Trophoblast cell (in vitro differentiated cells and primary cell): ENCODE measurements at regions not wholly inside any gene's neighbourhood (a gene's known extent, or its start where the extent isn't known, plus 50 kb on each side); places are given as distances from the start of the nearest gene placed in this dataset.

Experiments
- DNase-seq, 2 donors: peaks; one replicate each; pipeline ENCODE4 v3.0.0-alpha.2; 2016
- H2AFZ ChIP-seq: 2 replicates; pipeline ENCODE4 v1.6.1; 2013; ENCODE audit warnings: low read length, moderate library complexity, mild to moderate bottlenecking; ENCODE audit not compliant: insufficient read depth, poor library complexity
- H2AK5ac ChIP-seq: 2 replicates; pipeline ENCODE4 v1.6.1; 2013; ENCODE audit warnings: mild to moderate bottlenecking, low read length
- H2BK120ac ChIP-seq: 2 replicates; pipeline ENCODE4 v1.6.1; 2013; ENCODE audit warnings: low read length, mild to moderate bottlenecking, moderate library complexity; ENCODE audit not compliant: insufficient read depth, poor library complexity
- H2BK12ac ChIP-seq: 2 replicates; pipeline ENCODE4 v1.6.1; 2013; ENCODE audit warnings: mild to moderate bottlenecking, low read length, moderate library complexity
- H2BK5ac ChIP-seq: 2 replicates; pipeline ENCODE4 v1.6.1; 2013; ENCODE audit warnings: low read length, low read depth, moderate library complexity, mild to moderate bottlenecking; ENCODE audit not compliant: poor library complexity
- H3K14ac ChIP-seq: 2 replicates; pipeline ENCODE4 v1.6.1; 2013; ENCODE audit warnings: mild to moderate bottlenecking, low read length
- H3K18ac ChIP-seq: 2 replicates; pipeline ENCODE4 v1.6.1; 2013; ENCODE audit warnings: mild to moderate bottlenecking, low read length
- H3K23ac ChIP-seq: 2 replicates; pipeline ENCODE4 v1.6.1; 2013; ENCODE audit warnings: low read length
- H3K27ac ChIP-seq: 2 replicates; pipeline ENCODE4 v1.5.1; 2013; ENCODE audit warnings: low read depth, mild to moderate bottlenecking, inconsistent platforms, low read length, moderate library complexity
- H3K27me3 ChIP-seq: 2 replicates; pipeline ENCODE4 v1.6.1; 2013; ENCODE audit warnings: inconsistent platforms, mild to moderate bottlenecking, low read length, moderate library complexity; ENCODE audit not compliant: insufficient read depth
- H3K36me3 ChIP-seq, 2 experiments: 1 replicate in 1 of 2; 2 replicates in 1 of 2; pipeline ENCODE4 v1.6.1; 2013; ENCODE audit warnings: low read length in 2 of 2, mild to moderate bottlenecking in 2 of 2, moderate library complexity in 1 of 2; ENCODE audit not compliant: insufficient read depth in 2 of 2, control insufficient read depth in 1 of 2
- H3K4ac ChIP-seq: 2 replicates; pipeline ENCODE4 v1.6.1; 2013; ENCODE audit warnings: low read depth, mild to moderate bottlenecking, low read length, moderate library complexity
- H3K4me1 ChIP-seq, 2 experiments: 1 replicate in 1 of 2; 2 replicates in 1 of 2; pipeline ENCODE4 v1.6.1; 2013; ENCODE audit warnings: low read length in 2 of 2, mild to moderate bottlenecking in 2 of 2, moderate library complexity in 1 of 2; ENCODE audit not compliant: insufficient read depth in 2 of 2, control insufficient read depth in 1 of 2
- H3K4me2 ChIP-seq: 2 replicates; pipeline ENCODE4 v1.6.1; 2013; ENCODE audit warnings: inconsistent platforms, mild to moderate bottlenecking, low read length, moderate library complexity
- H3K4me3 ChIP-seq: 2 replicates; pipeline ENCODE4 v1.5.1; 2013; ENCODE audit warnings: mild to moderate bottlenecking, low read depth, low read length, inconsistent platforms
- H3K79me1 ChIP-seq: one replicate; pipeline ENCODE4 v1.6.1; 2013; ENCODE audit warnings: low read length
- H3K79me2 ChIP-seq: 2 replicates; pipeline ENCODE4 v1.6.1; 2013; ENCODE audit warnings: low read length, mild to moderate bottlenecking; ENCODE audit not compliant: control insufficient read depth, insufficient read depth, poor library complexity
- H3K9ac ChIP-seq: 2 replicates; pipeline ENCODE4 v1.6.1; 2013; ENCODE audit warnings: mild to moderate bottlenecking, low read length
- H3K9me3 ChIP-seq: 2 replicates; pipeline ENCODE4 v1.6.1; 2013; ENCODE audit warnings: low read depth, mild to moderate bottlenecking, control low read depth, inconsistent platforms, low read length; ENCODE audit not compliant: insufficient read depth
- H4K12ac ChIP-seq: 2 replicates; pipeline ENCODE4 v1.6.1; 2013; ENCODE audit warnings: low read depth, mild to moderate bottlenecking, low read length, moderate library complexity
- H4K8ac ChIP-seq: 2 replicates; pipeline ENCODE4 v1.6.1; 2013; ENCODE audit warnings: low read depth, mild to moderate bottlenecking, low read length, moderate library complexity
- H4K91ac ChIP-seq: one replicate; pipeline ENCODE4 v1.6.1; 2013; ENCODE audit warnings: low read depth, mild to moderate bottlenecking, low read length, moderate library complexity
- WGBS: extraction: QIAGEN DNeasy Blood & Tissue Kit; methylation state at CpG from one replicate; pipeline ENCODE4 v1.1.7; 2013; ENCODE audit warnings: missing lambda C conversion rate; ENCODE audit not compliant: insufficient read length, insufficient coverage; ENCODE audit errors: extremely low coverage; 5-methylcytosine and 5-hydroxymethylcytosine counted together

DNA sequence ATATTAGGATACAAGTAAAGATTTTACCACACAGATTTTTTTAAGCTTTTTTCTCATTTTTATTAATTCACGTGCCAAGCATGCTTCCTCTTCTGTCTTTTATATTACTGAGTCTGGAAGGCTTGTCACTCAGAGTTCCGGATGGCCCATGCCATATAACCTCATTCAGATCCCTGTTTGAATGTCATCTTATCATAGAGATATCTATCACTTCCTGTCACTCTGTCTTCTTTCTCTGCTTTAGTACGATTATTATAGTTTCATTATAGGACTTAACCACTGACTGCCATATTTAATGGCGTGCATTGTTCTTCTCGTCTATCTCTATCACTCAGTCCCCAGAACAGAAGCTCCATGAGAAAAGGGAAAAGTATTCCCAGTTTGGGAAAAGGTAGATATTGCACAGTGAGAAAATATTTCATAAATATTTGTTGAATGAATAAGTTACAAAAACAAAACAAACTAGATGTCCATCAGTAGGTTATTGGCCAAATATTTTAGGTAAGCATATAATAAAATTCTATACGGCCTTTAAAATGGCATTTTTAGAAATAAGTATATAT, 296.9 kb upstream of the GOT2 start:
- Histone ChIP-seq H2BK5ac (no peak overlapping the region), H2AK5ac (no peak overlapping the region), H2BK120ac (no peak overlapping the region), H4K91ac (no peak overlapping the region), H2BK12ac (no peak overlapping the region), H3K4me2 (no peak overlapping the region), H3K18ac (no peak overlapping the region), H3K9ac (no peak overlapping the region), H4K12ac (no peak overlapping the region), H3K14ac (no peak overlapping the region), H3K4ac (no peak overlapping the region), H2AFZ (no peak overlapping the region), H3K79me2 (no peaks in the 10 kb centered on the region), H3K79me1 (no peaks in the 10 kb centered on the region), H4K8ac (no peak overlapping the region), H3K23ac (no peak overlapping the region), H3K27ac (no peak overlapping the region), H3K9me3 (no peaks in the 10 kb centered on the region), H3K4me1 (no peaks in the 10 kb centered on the region), H3K4me3 (no peak overlapping the region), H3K27me3 (no peaks in the 10 kb centered on the region), H3K36me3 (no peaks in the 10 kb centered on the region)
- DNase-seq, result no peak
- WGBS, result no CpG with 5 or more reads among the region's 6 CpGs

GRCh38 chr16:59021751-59022150, 287.6 kb upstream of the GOT2 start:
- H3K14ac ChIP-seq, result no peak overlapping the region
- no peaks in the 10 kb centered on the region for H3K79me1 ChIP-seq
- WGBS, result no CpG with 5 or more reads among the region's 7 CpGs
- H4K12ac ChIP-seq, result no peak overlapping the region
- no peak overlapping the region for H2AFZ ChIP-seq
- no peak overlapping the region for H3K23ac ChIP-seq
- no peaks in the 10 kb centered on the region for H3K27me3 ChIP-seq
- no peak overlapping the region for H2BK12ac ChIP-seq
- H3K4ac ChIP-seq, result no peak overlapping the region
- H3K4me2 ChIP-seq, result no peak overlapping the region
- no peak overlapping the region for H4K91ac ChIP-seq
- no peak for DNase-seq
- H3K4me1 ChIP-seq, result no peaks in the 10 kb centered on the region
- no peak overlapping the region for H2AK5ac ChIP-seq
- H3K36me3 ChIP-seq, result no peaks in the 10 kb centered on the region
- no peak overlapping the region for H4K8ac ChIP-seq
- H3K4me3 ChIP-seq, result no peak overlapping the region
- no peak overlapping the region for H2BK5ac ChIP-seq
- H3K18ac ChIP-seq, result no peak overlapping the region
- no peak overlapping the region for H3K9ac ChIP-seq
- no peak overlapping the region for H3K27ac ChIP-seq
- no peaks in the 10 kb centered on the region for H3K79me2 ChIP-seq
- no peaks in the 10 kb centered on the region for H3K9me3 ChIP-seq
- no peak overlapping the region for H2BK120ac ChIP-seq

DNA sequence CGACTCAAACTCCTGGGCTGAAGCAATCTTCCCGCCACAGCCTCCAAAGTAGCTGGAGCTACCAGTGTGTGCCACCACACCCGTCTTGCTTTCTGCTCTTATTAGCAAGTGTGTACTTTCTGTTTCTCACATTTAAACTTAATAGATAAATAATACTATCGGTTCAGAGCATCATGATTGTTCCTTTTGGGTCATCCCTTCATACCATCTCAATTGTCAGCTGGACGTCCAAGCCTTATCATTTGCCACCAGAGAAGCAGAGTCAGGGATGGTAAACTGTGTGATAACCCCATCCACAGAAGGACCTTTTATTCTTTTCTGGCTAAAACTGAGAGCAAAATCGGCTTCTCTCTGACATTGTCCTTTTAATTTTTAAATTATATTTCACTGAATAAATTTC, 279.8 kb upstream of the GOT2 start:
- no CpG with 5 or more reads among the region's 6 CpGs for WGBS
- Histone ChIP-seq H3K9ac (no peak overlapping the region), H3K4me3 (no peak overlapping the region), H3K23ac (no peak overlapping the region), H3K27ac (no peak overlapping the region), H3K4ac (no peak overlapping the region), H2BK5ac (no peak overlapping the region), H3K9me3 (no peaks in the 10 kb centered on the region), H2AK5ac (no peak overlapping the region), H2AFZ (no peak overlapping the region), H3K79me2 (no peaks in the 10 kb centered on the region), H3K18ac (no peak overlapping the region), H3K27me3 (no peaks in the 10 kb centered on the region), H3K79me1 (no peaks in the 10 kb centered on the region), H3K36me3 (no peaks in the 10 kb centered on the region), H4K8ac (no peak overlapping the region), H4K12ac (no peak overlapping the region), H3K4me2 (no peak overlapping the region), H4K91ac (no peak overlapping the region), H2BK12ac (no peak overlapping the region), H2BK120ac (no peak overlapping the region), H3K4me1 (no peaks in the 10 kb centered on the region), H3K14ac (no peak overlapping the region)
- DNase-seq, result no peak

DNA sequence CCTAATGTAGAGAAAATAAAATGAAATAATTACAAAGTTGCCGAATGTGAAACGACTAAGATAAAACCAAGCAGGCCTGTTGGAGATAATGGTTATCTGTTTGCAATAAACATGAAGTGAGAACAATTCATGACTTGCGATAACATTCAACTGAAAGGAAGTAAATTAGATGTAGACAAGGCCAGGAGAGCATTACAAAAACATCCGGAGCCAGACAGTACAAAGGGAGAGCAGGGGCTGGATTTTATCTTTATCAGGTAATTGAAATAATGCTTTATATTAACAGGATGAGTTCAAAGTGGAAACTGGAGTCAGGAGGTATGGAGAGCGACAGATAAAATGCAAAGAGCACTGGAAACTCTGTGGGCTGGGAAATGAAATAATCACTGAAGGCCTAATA, 265.6 kb upstream of the GOT2 start:
- Histone ChIP-seq H3K14ac (no peak overlapping the region), H2BK120ac (no peak overlapping the region), H4K8ac (no peak overlapping the region), H3K27ac (no peak overlapping the region), H3K4me2 (no peak overlapping the region), H3K4me1 (no peaks in the 10 kb centered on the region), H3K9ac (no peak overlapping the region), H3K23ac (no peak overlapping the region), H2AK5ac (no peak overlapping the region), H3K79me2 (no peaks in the 10 kb centered on the region), H3K27me3 (no peaks in the 10 kb centered on the region), H3K9me3 (no peaks in the 10 kb centered on the region), H2BK5ac (no peak overlapping the region), H3K4me3 (no peak overlapping the region), H3K4ac (no peak overlapping the region), H3K36me3 (no peaks in the 10 kb centered on the region), H3K18ac (no peak overlapping the region), H2BK12ac (no peak overlapping the region), H4K12ac (no peak overlapping the region), H4K91ac (no peak overlapping the region), H3K79me1 (no peaks in the 10 kb centered on the region), H2AFZ (no peak overlapping the region)
- DNase-seq, result no peak
- WGBS, result no CpG with 5 or more reads among the region's 5 CpGs
